Upper lobe of left lung (tissue), 4 donors: ENCODE measurements at regions not wholly inside any gene's neighbourhood (a gene's known extent, or its start where the extent isn't known, plus 50 kb on each side); places are given as distances from the start of the nearest gene placed in this dataset.

Source experiments
- CTCF ChIP-seq, 6 experiments: fragments of 450-650 bp in 4 of 6; fragments of 200-600 bp in 2 of 6; sonication (generic) in 2 of 6; IDR thresholded peaks; one replicate each; pipeline ENCODE4 v1.5.1; 2016 to 2019; ENCODE audit warnings: antibody characterized with exemption in 6 of 6
- EP300 ChIP-seq, 4 donors: sonication (generic); formaldehyde crosslinking; IDR thresholded peaks; one replicate each; pipeline ENCODE4 v1.5.1; 2017; ENCODE audit warnings: antibody characterized with exemption in 4 of 4, control low read depth in 2 of 4
- POLR2A ChIP-seq, 4 donors: fragments of 450-650 bp; IDR thresholded peaks; one replicate each; pipeline ENCODE4 v1.5.1; 2016 to 2017; ENCODE audit warnings: antibody characterized with exemption in 4 of 4, mild to moderate bottlenecking in 2 of 4

DNA sequence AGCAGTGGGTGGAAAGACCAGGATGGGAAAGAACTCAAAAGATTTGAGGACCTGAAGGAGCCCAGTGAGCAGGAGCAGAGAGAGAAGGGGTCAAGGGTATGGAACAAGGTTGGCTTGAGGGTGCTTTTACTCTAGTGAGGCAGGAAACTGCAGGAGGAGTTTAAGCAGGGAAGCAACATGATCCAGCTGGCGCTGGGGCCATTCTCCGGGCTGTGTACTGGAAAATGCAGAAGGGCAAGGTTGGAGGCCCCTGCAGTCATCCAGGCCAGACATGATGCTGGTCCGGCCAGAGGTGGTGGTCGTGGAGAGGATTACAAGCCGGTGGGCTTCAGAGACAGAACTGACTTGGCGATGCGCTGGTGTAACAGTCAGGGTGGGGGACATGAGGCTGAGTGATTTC is 81.8 kb downstream of the LSM3 start:
- TF ChIP-seq CTCF (IDR thresholded peaks at IDR 0.05) (no peak), POLR2A (IDR thresholded peaks at IDR 0.05) (no peak), EP300 (IDR thresholded peaks at IDR 0.05) (no peak)
